GM21528 (cell line): ENCODE measurements at regions not wholly inside any gene's neighbourhood (a gene's known extent, or its start where the extent isn't known, plus 50 kb on each side); places are given as distances from the start of the nearest gene placed in this dataset.
"Not testable (repeated sequence)": the region's sequence is repeated elsewhere in the genome, so short reads cannot be mapped to it uniquely, and the experiment has no call there.

ENCODE experiments used
- ATAC-seq: cut with Tn5 transposase; IDR thresholded peaks from one replicate; pipeline ENCODE4 v1.9.1; 2021; ENCODE audit warnings: mild to moderate bottlenecking, moderate library complexity; ENCODE audit not compliant: unreplicated experiment, low FRiP score

GRCh38 chr6:132202574-132202973, 198.7 kb downstream of the MOXD1 start:
- ATAC-seq = no peak

- ATAC-seq = no peak
Measured at GRCh38 chr6:132199343-132199742, 201.9 kb downstream of the MOXD1 start.

- no peak for ATAC-seq
Measured at GRCh38 chr6:132198896-132199295, 202.4 kb downstream of the MOXD1 start.

- no peak for ATAC-seq
Measured at GRCh38 chr6:132198040-132198439, 203.2 kb downstream of the MOXD1 start.

- ATAC-seq = no peak
Measured at GRCh38 chr6:132194529-132194928, 206.7 kb downstream of the MOXD1 start.

DNA sequence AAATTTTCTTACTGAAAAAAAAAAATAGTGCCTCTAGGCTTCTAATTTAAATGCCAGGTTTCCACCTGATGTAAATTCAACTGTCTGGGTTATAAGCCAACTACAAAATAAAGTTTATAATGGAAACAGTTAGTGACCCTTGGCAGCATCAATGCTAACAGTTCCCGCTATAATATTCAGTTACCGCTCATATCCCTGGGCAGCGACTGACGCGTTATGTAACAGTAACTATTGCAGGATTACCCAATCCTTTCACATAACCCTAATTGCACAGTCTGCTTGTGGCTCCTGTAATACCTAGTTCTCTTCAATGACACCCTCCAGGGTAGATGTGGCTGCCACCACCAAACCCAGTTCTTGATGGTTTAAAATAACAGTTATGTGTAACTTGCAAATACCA, 208.6 kb downstream of the MOXD1 start:
- ATAC-seq = no peak

DNA sequence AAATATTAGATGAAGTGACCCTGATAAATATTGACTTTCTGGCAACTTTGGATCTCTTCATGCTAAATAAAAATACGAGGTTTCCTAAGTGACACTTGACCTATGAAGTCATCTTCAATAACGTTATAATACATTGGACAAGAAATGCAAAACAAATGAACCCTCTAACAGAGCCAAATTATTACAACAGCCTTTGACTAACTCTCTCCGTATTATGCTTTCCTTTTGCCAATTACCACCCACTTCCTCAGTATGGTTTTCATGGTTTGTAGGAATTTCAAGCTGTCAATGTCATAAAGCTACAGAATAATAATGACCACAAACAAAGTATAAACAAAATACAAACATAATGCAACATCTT, 210.5 kb downstream of the MOXD1 start:
- peak; percentile 7 for ATAC-seq

GRCh38 chr6:132190097-132190814, 211.0 kb downstream of the MOXD1 start:
- ATAC-seq = peak; percentile 56

DNA sequence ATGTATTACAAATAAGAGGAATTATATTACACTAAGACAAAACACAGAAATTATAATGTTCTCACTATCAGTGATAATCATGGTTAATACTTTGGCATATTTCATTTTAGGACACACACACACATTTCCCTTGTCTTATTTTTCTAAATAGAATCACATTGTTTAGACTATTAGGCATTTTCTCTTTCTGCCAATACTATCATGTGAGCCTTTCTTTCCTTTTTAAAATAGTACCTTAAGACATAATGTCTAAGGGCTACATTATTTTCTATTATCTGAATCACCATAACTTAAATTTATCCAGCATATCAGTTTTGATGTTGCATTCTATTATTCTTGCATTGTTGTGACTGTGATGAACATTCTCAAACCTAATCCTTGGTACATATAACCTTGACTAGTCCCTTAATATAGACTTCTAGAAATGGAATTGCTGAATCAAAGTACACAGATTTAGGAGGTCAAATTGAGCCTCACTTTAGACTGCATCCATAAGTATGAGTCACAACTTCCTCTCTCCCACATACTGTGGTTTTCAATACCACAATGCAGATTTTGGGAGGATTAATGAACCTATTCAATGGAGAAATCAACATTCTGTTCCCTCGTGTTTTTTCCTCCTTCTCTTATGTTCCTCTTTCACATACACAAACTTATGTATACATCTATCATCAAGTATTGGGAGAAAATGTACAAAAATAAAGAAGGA, 212.6 kb downstream of the MOXD1 start:
- ATAC-seq = no peak

GRCh38 chr6:132187816-132188215, 213.5 kb downstream of the MOXD1 start:
- ATAC-seq = no peak

- not testable (repeated sequence) for ATAC-seq
Measured at GRCh38 chr6:132184966-132185365, 216.3 kb downstream of the MOXD1 start.

DNA sequence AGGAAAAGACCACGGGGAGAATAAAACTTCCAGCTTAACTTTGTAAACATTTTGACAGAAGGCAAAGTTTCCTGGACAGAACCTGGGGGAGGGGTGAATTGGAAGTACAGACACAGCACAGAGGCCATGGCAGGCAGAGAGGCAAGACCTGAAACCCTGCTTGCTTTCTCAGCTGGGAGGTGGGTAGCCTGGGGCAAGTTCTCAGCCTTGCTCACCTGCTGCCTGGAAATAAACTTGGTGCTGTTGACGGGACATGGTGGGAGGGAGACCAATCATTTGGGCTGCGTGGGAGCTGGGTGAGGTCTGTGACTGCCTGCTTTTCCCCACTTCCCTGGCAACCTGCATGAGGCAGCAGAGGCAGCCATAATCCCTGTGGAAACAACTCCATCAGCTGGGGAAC, 221.3 kb downstream of the MOXD1 start:
- ATAC-seq = no peak

DNA sequence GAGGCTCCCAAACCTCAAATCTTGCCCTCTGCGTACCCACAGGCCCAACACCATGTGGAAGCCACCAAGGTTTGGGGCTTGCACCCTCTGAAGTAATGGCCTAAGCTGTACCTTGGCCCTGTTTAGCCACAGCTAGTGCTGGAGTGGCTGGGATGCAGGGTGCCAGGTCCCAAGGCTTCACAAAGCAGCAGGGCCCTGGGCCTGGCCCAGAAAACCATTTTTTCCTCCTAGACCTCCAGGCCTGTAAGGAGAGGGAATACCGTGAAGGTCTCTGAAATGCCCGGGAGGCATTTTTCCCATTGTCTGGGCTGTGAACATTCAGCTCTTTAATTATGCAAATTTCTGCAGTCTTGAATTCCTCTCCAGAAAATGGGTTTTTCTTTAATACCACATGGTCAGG, 223.7 kb upstream of the CCN2 start:
- no peak for ATAC-seq

GRCh38 chr6:132168961-132169360, 217.8 kb upstream of the CCN2 start:
- no peak for ATAC-seq

GRCh38 chr6:132167929-132168892, 217.0 kb upstream of the CCN2 start:
- ATAC-seq = no peak

DNA sequence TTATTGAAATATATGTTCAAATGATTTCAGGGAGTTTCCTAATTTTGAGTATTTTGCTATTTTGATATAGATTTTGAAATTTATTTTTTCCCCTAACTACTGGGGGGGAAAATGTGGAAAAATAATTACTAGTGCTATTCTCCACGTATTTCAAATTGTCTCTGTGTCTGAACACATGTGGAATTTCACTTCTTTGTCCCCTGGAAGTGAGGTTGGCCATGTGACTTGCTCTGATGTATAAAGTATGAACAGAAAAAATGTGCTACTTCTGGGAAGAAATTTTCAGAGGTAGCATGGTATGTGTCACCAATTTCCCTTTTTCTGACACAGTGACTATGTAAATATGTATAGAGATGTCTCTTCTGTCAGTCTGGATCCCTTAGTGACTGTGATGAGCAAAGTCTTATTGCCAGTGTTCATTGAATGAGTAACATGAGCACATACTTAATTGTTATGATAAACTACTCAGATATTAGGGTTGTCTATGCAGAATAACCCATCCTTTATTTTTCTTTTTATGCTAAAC, 215.4 kb upstream of the CCN2 start:
- ATAC-seq = no peak

DNA sequence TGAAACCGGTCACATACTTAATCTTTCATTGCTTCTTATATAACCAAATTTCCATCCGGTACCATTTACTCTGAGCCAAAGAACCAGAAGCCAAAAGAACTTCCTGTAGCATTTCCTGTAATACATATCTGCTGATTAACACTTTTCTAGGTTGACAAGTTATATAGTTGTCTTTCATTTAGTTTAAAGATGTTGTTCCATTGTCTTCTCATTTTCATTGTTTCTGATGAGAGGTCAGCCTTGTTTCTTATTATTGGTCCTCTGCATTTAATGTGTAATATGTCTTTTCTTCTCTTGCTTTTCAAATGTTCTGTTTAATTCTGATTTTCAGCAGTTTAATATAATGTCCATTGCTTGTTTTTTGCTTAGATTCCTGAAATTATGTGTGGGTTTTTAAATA, 214.5 kb upstream of the CCN2 start:
- no peak for ATAC-seq

DNA sequence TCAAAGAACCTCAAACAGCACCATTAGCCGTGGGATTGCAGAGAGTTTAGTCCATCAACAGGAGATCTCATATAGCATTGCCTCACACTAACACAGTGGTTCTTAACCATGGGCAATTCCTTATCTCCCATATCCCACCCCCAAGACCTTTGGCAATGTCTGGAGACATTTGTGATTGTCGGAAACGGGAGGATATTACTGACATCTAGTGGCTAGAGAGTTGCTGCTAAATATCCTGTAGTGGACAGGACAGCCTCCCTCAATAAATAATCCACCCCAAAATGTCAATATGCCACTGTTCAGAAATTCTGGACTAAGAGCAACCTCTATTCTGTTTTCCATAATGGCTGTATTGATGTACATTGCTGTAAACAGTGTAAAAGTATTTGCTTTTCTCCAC, 210.1 kb upstream of the CCN2 start:
- no peak for ATAC-seq

GRCh38 chr6:132153221-132153898, 202.2 kb upstream of the CCN2 start:
- ATAC-seq = no peak

DNA sequence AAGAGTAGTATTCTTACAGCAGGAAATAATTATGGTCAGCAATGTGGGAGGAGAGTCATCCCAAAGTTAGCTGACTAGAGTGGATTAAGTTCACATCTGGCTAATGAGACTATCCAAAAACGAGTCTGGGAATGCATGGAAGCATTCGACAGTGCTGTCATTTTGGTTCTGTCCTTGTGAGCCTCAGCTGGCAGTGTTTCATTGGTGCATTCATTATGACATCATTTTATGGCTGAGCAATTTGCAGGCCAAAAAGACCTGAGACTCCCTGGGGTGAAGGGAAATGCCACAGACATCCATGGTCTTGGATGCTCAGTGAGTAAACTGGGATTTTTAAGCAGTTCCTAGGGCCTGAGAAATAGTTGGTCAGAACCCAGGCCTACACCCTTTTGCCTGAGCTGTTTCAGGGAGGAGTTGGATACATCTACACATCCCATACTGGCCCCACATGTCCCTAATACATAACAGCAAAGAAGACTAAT, 196.4 kb upstream of the CCN2 start:
- no peak for ATAC-seq
